ENCODE measurements at regions not wholly inside any gene's neighbourhood (a gene's known extent, or its start where the extent isn't known, plus 50 kb on each side); places are given as distances from the start of the nearest gene placed in this dataset.

DNA sequence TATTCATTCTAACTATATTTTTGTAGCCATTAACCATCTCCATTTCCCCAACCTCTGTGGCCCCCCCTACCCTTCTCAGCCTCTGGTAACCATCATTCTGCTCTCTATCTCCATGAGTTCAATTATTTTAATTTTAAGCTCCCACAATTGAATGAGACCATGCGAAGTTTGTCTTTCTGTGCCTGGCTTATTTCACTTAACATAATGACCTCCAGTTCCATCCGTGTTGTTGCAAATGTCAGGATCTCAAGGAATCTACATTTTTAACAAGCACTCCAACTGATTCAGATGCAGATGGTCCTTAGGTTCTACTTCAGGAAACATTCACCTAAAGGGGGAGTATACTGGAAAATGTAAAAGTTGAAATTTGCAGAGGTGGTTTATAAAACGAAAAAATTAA lies 60.2 kb upstream of the PTPN12 start:
- intact Hi-C loops (cut with DNase I; ENCODE audit: low total_unique reads) = no loop called here
- TF ChIP-seq, protein P1, sequence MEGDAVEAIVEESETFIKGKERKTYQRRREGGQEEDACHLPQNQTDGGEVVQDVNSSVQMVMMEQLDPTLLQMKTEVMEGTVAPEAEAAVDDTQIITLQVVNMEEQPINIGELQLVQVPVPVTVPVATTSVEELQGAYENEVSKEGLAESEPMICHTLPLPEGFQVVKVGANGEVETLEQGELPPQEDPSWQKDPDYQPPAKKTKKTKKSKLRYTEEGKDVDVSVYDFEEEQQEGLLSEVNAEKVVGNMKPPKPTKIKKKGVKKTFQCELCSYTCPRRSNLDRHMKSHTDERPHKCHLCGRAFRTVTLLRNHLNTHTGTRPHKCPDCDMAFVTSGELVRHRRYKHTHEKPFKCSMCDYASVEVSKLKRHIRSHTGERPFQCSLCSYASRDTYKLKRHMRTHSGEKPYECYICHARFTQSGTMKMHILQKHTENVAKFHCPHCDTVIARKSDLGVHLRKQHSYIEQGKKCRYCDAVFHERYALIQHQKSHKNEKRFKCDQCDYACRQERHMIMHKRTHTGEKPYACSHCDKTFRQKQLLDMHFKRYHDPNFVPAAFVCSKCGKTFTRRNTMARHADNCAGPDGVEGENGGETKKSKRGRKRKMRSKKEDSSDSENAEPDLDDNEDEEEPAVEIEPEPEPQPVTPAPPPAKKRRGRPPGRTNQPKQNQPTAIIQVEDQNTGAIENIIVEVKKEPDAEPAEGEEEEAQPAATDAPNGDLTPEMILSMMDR (IDR thresholded peaks at IDR 0.05) = no peak
- TF ChIP-seq POLR2A (IDR thresholded peaks at IDR 0.05) (no peak), EP300 (IDR thresholded peaks at IDR 0.05) (no peak), POLR2AphosphoS5 (IDR thresholded peaks at IDR 0.05) (no peak)

DNA sequence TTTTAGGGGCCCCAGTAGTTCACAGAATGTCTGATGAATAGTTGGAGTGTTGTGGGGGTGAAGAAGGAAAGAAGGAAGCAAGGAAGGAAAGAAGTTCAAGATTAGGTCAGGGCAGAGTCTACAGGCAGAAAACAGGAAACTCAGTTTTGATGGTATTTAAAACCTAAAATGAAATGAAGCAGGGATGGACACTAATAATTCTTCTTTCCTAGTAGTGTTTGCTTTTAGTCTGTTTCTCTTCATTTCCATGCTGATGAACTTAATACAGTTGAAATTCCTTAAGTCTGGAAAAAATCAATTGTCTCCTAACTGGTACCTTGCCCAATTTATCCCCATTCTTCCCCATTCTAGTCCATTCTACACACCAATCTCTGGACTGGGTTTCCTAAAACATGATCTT lies 59.0 kb upstream of the GSAP start:
- H3K36me3 ChIP-seq = no peaks in the 10 kb centered on the region
- peak in 1 of 2 donors; percentile 52 for DNase-seq
- H3K9me3 ChIP-seq = no peaks in the 10 kb centered on the region
- H3K27me3 ChIP-seq = no peaks in the 10 kb centered on the region
- H3K4me1 ChIP-seq = peaks cover 0 to 5% (median 0%) of the 10 kb centered on the region in 4 donors
- no peak for TF ChIP-seq POLR2AphosphoS5 (IDR thresholded peaks at IDR 0.05)
- TF ChIP-seq EP300 (IDR thresholded peaks at IDR 0.05) = no peak
- TF ChIP-seq POLR2A (IDR thresholded peaks at IDR 0.05) = no peak
- TF ChIP-seq, protein P1 (IDR thresholded peaks at IDR 0.05) = no peak
- H3K4me3 ChIP-seq = no peak overlapping the region
- intact Hi-C loops (cut with DNase I; ENCODE audit: low total_unique reads) = no loop called here
- no peak overlapping the region for H3K27ac ChIP-seq

More for the DNA sequence above, 60.2 kb upstream of the PTPN12 start:
- H3K9me3 ChIP-seq = no peaks in the 10 kb centered on the region
- no peaks in the 10 kb centered on the region for H3K36me3 ChIP-seq
- DNase-seq = no peak
- WGBS, 5 donors = 77 to 92% (median 89%) methylated on average over 3 of the region's 3 CpGs
- no peaks in the 10 kb centered on the region for H3K27me3 ChIP-seq
- H3K4me1 ChIP-seq = peaks cover 0 to 7% (median 2%) of the 10 kb centered on the region in 4 donors
- H3K27ac ChIP-seq = no peak overlapping the region
- H3K4me3 ChIP-seq = no peak overlapping the region

DNA sequence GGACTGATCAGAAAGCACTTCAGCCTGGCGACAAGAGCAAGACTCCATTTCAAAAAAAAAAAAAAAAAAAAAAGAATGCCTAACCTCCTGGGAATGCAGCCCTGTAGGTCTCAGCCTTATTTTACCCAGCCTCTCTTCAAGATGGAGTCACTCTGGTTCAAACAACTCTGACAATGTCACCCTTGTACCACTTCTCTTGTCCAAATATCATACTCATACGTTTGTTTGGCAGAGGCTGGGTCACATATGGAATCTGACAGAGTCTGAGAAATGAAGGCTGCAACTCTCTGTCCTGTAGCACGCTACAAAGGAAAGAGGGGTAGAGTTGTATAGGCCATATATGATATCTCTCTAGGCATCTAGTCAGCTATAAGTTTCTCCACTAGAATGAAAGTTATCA lies 58.6 kb upstream of the GSAP start:
- peaks cover 0 to 5% (median 0%) of the 10 kb centered on the region in 4 donors for H3K4me1 ChIP-seq
- TF ChIP-seq POLR2A (IDR thresholded peaks at IDR 0.05) (no peak), POLR2AphosphoS5 (IDR thresholded peaks at IDR 0.05) (no peak), EP300 (IDR thresholded peaks at IDR 0.05) (no peak)
- TF ChIP-seq, protein P1 (IDR thresholded peaks at IDR 0.05) = no peak
- no peak overlapping the region for H3K27ac ChIP-seq
- H3K9me3 ChIP-seq = no peaks in the 10 kb centered on the region
- DNase-seq = no peak
- no peaks in the 10 kb centered on the region for H3K36me3 ChIP-seq
- no peak overlapping the region for H3K4me3 ChIP-seq
- intact Hi-C loops (cut with DNase I; ENCODE audit: low total_unique reads) = no loop called here
- H3K27me3 ChIP-seq = no peaks in the 10 kb centered on the region
- 72 to 82% (median 76%) methylated on average over 3 of the region's 3 CpGs for WGBS, 5 donors

DNA sequence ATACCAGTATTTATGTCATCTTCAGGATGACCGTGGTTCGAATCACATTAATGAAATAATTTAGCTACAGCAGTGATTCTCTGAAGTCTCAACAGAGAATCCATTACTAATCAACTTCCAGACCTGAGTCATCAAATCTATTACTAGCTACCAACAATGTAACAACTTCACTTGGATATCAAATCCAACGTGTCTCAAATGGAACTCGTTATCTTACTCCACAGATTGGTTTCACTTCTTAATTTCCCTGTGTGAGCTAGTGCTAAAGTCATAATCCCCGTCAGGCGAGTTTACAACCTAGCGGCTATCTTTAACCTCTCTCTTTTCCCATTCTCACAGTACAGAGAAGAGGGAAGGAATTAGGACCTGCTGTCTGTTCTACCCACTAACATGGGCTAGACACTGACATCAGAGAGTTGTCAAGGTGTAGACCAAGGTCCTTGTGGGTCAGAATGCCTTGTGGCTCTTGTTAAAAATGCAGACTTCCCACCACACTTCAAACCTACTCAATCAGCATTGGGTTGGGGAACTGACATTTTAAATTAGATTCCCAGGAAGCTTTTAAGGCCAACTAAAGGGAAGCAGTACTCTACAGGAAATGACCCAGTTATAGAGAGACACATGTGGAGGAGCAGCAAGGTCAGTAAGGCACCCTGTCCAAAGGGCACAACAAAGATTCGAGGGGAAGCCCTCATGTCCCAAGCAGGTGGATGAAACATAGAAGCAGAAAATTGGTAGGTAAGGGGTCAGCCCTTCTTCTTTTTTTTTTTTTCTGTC lies 57.3 kb upstream of the GSAP start:
- Histone ChIP-seq H3K27ac (no peak overlapping the region), H3K36me3 (no peaks in the 10 kb centered on the region), H3K4me1 (peaks cover 0 to 5% (median 0%) of the 10 kb centered on the region in 4 donors), H3K27me3 (no peaks in the 10 kb centered on the region), H3K9me3 (no peaks in the 10 kb centered on the region), H3K4me3 (no peak overlapping the region)
- intact Hi-C loops (cut with DNase I; ENCODE audit: low total_unique reads) = no loop called here
- 54 to 77% (median 71%) methylated on average over 8 of the region's 8 CpGs for WGBS, 5 donors
- TF ChIP-seq, protein P1 (IDR thresholded peaks at IDR 0.05) = no peak
- TF ChIP-seq POLR2AphosphoS5 (IDR thresholded peaks at IDR 0.05) = no peak
- TF ChIP-seq POLR2A (IDR thresholded peaks at IDR 0.05) = no peak
- TF ChIP-seq EP300 (IDR thresholded peaks at IDR 0.05) = no peak
- no peak for DNase-seq
